NT2/D1 (cell line): ENCODE measurements at regions not wholly inside any gene's neighbourhood (a gene's known extent, or its start where the extent isn't known, plus 50 kb on each side); places are given as distances from the start of the nearest gene placed in this dataset.
"Not testable (repeated sequence)": the region's sequence is repeated elsewhere in the genome, so short reads cannot be mapped to it uniquely, and the experiment has no call there.

ENCODE experiments used
- DNase-seq: peaks from one replicate; pipeline ENCODE4 v3.0.0-alpha.2; 2011; ENCODE audit warnings: low read depth, low spot score
- H3K27me3 ChIP-seq: 2 replicates; pipeline ENCODE4 v1.6.0; 2011; ENCODE audit warnings: mild to moderate bottlenecking; ENCODE audit not compliant: insufficient read length, insufficient read depth
- H3K36me3 ChIP-seq: 2 replicates; pipeline ENCODE4 v1.6.1; 2011; ENCODE audit warnings: mild to moderate bottlenecking, low read length, mixed read lengths; ENCODE audit not compliant: insufficient read depth, insufficient read length
- H3K4me1 ChIP-seq: 2 replicates; pipeline ENCODE4 v1.5.1; 2011; ENCODE audit not compliant: insufficient read depth, insufficient read length
- H3K4me3 ChIP-seq: 2 replicates; pipeline ENCODE4 v1.5.1; 2011; ENCODE audit warnings: low read depth; ENCODE audit not compliant: insufficient read length
- H3K9ac ChIP-seq: 2 replicates; pipeline ENCODE4 v1.6.0; 2011; ENCODE audit warnings: low read depth; ENCODE audit not compliant: insufficient read length
- H3K9me3 ChIP-seq: 2 replicates; pipeline ENCODE4 v1.5.1; 2011; ENCODE audit warnings: mild to moderate bottlenecking, low read length; ENCODE audit not compliant: insufficient read depth
- SUZ12 ChIP-seq: IDR thresholded peaks from 2 replicates; pipeline ENCODE4 v1.6.1; 2011; ENCODE audit not compliant: insufficient read length, insufficient read depth; ENCODE audit errors: extremely low read depth
- YY1 ChIP-seq: IDR thresholded peaks from 2 replicates; pipeline ENCODE4 v1.6.1; 2011; ENCODE audit not compliant: insufficient read length, insufficient read depth
- ZNF274 ChIP-seq: IDR thresholded peaks from 2 replicates; pipeline ENCODE4 v1.6.1; 2011; ENCODE audit warnings: mild to moderate bottlenecking, low read depth, low read length

DNA sequence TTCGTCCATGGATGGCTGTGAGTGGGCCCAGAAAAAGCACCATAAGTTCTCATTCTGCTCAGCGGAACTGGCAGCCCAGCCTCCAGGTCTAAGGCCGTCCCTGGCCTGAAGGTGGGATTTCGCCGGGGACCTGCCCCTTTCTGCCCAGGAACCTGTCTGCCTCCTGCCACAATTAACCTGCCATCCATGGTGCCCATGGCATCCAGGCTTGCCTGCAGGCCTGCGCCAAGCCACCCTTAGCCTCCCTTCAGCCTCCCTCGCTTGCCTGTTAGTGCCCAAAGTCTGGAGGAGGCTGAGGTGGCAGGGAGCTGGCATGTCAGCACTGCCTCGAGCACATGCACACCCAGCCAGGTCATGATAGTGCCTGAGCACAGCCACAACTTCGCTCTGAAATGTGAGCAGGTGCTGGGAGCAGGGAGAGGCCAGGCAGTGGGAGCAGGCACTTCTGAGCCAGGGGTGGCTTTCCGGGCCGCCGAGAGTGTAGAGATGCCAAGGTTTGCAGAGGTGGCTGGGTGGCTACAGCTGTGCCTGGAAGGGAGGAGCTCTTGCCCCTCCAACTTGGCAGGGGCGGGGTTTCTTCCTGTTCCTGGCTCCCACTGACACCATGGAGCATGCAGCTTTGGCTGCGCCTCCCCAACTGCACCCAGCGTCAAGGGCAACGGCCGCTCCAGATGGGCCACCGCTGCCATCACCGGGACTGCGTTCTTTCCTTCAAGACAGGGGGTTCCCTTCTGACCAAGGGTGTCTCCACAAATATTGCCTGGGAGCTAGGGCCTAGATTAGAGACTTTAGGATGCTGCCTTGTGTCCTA, 648.9 kb upstream of the VRK2 start:
- no peak for DNase-seq
- Histone ChIP-seq H3K27me3 (no peaks in the 10 kb centered on the region), H3K36me3 (no peaks in the 10 kb centered on the region), H3K4me1 (peaks cover 5% of the 10 kb centered on the region), H3K4me3 (no peak overlapping the region), H3K9ac (no peak overlapping the region), H3K9me3 (peaks cover 4% of the 10 kb centered on the region; the same call in 1 of the 2 replicates)
- TF ChIP-seq YY1 (no peak), SUZ12 (no peak), ZNF274 (no peak)

DNA sequence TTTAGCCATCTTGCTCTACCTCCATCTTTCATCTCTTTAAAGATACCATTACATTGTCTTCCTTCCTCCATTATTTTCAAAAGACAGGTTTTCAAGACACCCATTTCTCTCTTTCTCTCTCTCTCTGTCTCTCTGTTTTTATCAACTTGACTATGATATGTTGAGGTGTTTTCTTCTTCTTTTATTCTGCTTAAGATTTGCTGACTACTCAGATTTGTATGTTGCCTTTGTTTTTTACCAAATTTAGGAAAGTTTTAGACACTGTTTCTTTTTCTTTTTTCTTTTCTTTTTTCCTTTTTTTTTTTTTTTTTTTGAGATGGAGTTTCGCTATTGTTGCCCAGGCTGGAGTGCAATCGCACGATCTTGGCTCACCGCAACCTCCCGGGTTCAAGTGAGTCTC, 647.5 kb upstream of the VRK2 start:
- no peak overlapping the region for H3K4me3 ChIP-seq
- no peak overlapping the region for H3K9ac ChIP-seq
- peaks cover 4% of the 10 kb centered on the region; the same call in 1 of the 2 replicates for H3K9me3 ChIP-seq
- H3K4me1 ChIP-seq, result peaks cover 5% of the 10 kb centered on the region
- no peak for DNase-seq
- H3K36me3 ChIP-seq, result no peaks in the 10 kb centered on the region
- TF ChIP-seq YY1, result no peak
- TF ChIP-seq ZNF274, result no peak
- TF ChIP-seq SUZ12, result no peak
- H3K27me3 ChIP-seq, result no peaks in the 10 kb centered on the region

DNA sequence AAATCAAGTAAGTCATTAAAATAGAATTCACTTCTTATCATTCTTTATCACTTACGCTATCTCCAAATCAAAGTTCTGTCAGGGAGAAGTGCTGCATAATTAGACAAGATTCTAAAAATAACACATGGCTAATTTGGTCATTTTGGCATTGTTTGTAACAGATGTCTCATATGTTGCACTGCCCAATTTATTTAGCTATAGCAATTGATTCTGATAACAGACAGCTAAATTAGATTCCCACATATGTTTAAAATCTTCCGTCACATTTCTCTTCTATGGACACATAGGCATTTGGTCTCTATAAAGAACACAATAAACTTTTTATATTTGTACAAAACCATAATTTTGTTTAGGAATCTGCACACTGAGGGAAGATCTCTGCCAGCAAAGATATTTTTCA, 644.5 kb upstream of the VRK2 start:
- no peaks in the 10 kb centered on the region for H3K4me1 ChIP-seq
- no peak for DNase-seq

DNA sequence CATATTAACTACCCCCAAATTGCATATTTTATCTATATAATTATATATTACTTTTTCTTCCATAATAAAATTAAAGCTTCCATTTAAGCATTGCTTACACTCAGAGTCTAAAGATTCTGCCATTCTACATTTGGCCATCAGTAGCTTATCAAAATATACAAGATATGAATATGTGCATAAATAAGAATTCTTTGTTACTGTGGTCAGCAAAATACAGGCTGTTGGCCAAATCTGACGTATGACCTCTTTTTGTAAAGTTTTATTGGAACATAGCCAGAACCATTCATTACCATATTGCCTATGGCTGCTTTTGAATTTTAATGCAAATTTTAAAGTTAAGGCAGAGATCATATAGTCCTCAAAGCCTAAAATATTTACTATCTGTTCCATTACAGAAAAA, 643.9 kb upstream of the VRK2 start:
- no peak for TF ChIP-seq ZNF274
- no peak for TF ChIP-seq YY1
- TF ChIP-seq SUZ12, result no peak
- Histone ChIP-seq H3K4me3 (no peak overlapping the region), H3K27me3 (no peaks in the 10 kb centered on the region), H3K4me1 (no peaks in the 10 kb centered on the region), H3K36me3 (no peaks in the 10 kb centered on the region), H3K9me3 (no peaks in the 10 kb centered on the region), H3K9ac (no peak overlapping the region)
- DNase-seq, result no peak

More for the DNA sequence above, 644.5 kb upstream of the VRK2 start:
- Histone ChIP-seq H3K9me3 (no peaks in the 10 kb centered on the region; the same call in 1 of the 2 replicates), H3K36me3 (no peaks in the 10 kb centered on the region), H3K4me3 (no peak overlapping the region), H3K27me3 (no peaks in the 10 kb centered on the region), H3K9ac (no peak overlapping the region)
- TF ChIP-seq ZNF274, result no peak
- TF ChIP-seq SUZ12, result no peak
- TF ChIP-seq YY1, result no peak

DNA sequence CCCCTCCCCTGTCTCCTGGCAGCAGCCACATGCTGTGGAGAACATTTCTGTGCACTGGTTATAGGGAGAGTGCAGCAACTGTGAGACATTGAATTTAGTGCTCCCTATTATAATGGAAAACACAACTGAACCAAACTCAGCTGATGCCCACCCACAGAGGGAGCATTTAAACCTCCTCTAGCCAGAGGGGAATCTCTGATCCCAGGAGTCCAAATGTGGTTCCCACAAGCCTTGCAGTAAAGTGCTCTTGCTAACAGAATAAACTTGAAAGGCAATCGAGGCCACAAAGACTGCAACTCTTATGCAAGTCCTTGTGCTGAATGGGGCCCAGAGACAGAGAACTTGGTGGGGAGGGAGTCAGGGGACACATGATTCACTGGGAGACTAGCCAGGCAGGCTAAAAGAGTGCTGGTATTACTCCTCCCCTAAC, 638.8 kb upstream of the VRK2 start:
- Histone ChIP-seq H3K36me3 (no peaks in the 10 kb centered on the region), H3K9me3 (0 out of 2 replicates have a peak, but pooled peaks cover 5% of the 10 kb centered on the region), H3K9ac (no peak overlapping the region), H3K27me3 (no peaks in the 10 kb centered on the region), H3K4me1 (peaks cover 2% of the 10 kb centered on the region), H3K4me3 (no peak overlapping the region)
- TF ChIP-seq SUZ12, result no peak
- no peak for TF ChIP-seq ZNF274
- no peak for TF ChIP-seq YY1
- DNase-seq, result peak; percentile 90

DNA sequence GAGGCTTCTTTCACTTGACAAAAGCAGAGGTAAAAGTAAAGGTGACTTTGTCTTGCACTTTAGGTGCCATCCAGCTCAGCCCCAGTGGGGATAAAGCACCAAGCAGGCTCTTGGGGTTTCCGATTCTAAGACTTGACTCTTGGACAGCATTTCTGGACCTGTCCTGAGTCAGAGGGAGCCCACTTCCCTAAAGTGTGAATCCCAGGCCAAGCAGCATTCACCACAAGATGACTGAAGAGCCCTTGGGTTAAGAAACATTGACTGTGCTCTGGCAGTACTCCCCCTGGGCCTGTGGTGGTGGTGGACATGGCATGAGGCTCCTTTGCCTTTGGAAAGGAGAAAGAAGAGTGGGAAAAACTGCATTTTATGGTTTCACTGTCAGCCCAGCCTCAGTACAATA, 638.0 kb upstream of the VRK2 start:
- peaks cover 2% of the 10 kb centered on the region for H3K4me1 ChIP-seq
- no peaks in the 10 kb centered on the region for H3K27me3 ChIP-seq
- no peak for DNase-seq
- TF ChIP-seq YY1 (no peak), SUZ12 (no peak), ZNF274 (no peak)
- H3K4me3 ChIP-seq, result no peak overlapping the region
- H3K36me3 ChIP-seq, result no peaks in the 10 kb centered on the region
- no peak overlapping the region for H3K9ac ChIP-seq
- H3K9me3 ChIP-seq, result peaks cover 10% of the 10 kb centered on the region; the same call in 1 of the 2 replicates

DNA sequence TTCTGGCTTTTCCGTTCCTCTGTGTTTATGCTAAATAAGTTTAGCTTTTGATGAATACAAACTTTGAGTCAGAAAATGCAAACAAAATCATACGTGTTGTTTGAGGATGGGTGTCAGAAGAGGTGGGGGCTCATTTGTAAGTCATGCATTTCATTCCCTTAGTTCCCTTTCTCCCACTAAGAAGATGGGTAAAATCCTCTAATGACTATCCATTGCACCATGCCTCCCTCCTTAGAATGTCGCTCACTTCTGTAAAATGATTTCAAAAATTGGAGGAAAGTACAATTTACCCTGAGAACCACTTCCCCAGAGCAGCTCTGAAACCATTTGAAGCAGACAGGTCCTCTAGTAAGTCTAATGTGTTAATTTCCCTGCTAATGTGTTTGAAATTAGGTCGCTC, 629.6 kb upstream of the VRK2 start:
- no peaks in the 10 kb centered on the region for H3K27me3 ChIP-seq
- no peak overlapping the region for H3K9ac ChIP-seq

DNA sequence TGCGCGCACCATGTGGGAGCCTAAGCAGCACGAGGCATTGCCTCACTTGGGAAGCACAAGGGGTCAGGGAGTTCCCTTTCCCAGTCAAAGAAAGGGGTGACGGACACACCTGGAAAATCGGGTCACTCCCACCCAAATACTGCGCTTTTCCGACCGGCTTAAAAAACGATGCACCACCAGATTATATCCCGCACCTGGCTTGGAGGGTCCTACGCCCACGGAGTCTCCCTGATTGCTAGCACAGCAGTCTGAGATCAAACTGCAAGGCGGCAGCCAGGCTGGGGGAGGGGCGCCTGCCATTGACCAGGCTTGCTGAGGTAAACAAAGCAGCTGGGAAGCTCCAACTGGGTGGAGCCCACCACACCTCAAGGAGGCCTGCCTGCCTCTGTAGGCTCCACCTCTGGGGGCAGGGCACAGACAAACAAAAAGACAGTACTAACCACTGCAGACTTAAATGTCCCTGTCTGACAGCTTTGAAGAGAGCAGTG, 627.7 kb upstream of the VRK2 start:
- not testable (repeated sequence) for DNase-seq, H3K4me3 ChIP-seq, H3K9me3 ChIP-seq, H3K4me1 ChIP-seq, H3K27me3 ChIP-seq, H3K36me3 ChIP-seq, H3K9ac ChIP-seq

More for the DNA sequence above, 629.6 kb upstream of the VRK2 start:
- TF ChIP-seq YY1, result no peak
- no peak for TF ChIP-seq ZNF274
- TF ChIP-seq SUZ12, result no peak
- no peak for DNase-seq
- no peak overlapping the region for H3K4me3 ChIP-seq
- H3K4me1 ChIP-seq, result no peaks in the 10 kb centered on the region
- peaks cover 10% of the 10 kb centered on the region; the same call in 1 of the 2 replicates for H3K9me3 ChIP-seq
- no peaks in the 10 kb centered on the region for H3K36me3 ChIP-seq
